ENCODE measurements at regions not wholly inside any gene's neighbourhood (a gene's known extent, or its start where the extent isn't known, plus 50 kb on each side); places are given as distances from the start of the nearest gene placed in this dataset.

DNA sequence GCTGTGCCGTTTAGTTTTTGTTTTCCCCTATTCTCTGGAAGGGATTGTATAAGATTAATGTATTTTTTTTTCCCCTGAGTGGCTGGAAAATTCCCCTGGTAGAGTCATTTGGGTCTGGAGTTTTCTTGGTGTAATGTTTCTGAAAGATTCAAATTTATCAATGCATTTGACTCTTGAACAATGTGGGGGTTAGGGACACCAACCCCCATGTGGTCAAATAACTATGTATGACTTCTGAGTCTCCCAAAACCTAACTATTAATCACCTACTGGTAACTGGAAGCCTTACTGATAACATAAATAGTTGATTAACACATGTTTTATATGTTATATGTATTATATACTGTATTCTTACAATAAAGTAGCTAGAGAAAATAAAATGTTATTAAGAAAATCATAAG lies 220.1 kb upstream of the PDE3A start:
- no peaks in the 10 kb centered on the region for H3K9me2 ChIP-seq (ENCODE audit: insufficient read depth)
- 0 out of 2 replicates have a peak, but pooled peaks cover 2% of the 10 kb centered on the region for H3K27me3 ChIP-seq (ENCODE audit: insufficient read depth, low read length)
- no peaks in the 10 kb centered on the region for H3K9me3 ChIP-seq (ENCODE audit: control insufficient read depth in 1 of 2, insufficient read depth in 1 of 2, low read depth in 1 of 2, low read length in 2 of 2)
- H3K36me3 ChIP-seq (ENCODE audit: control insufficient read depth in 1 of 2, insufficient read depth in 2 of 2, low read length in 2 of 2) = no peaks in the 10 kb centered on the region
- no peak for DNase-seq (ENCODE audit: low read depth, low spot score)
- H3K4me1 ChIP-seq (ENCODE audit: control insufficient read depth in 1 of 2, insufficient read depth in 2 of 2, low read length in 2 of 2) = no peaks in the 10 kb centered on the region
- no peak overlapping the region for H3K27ac ChIP-seq (ENCODE audit: low read depth, low read length)
- no peak for TF ChIP-seq EZH2 (IDR thresholded peaks at IDR 0.05)
- TF ChIP-seq, protein P1, sequence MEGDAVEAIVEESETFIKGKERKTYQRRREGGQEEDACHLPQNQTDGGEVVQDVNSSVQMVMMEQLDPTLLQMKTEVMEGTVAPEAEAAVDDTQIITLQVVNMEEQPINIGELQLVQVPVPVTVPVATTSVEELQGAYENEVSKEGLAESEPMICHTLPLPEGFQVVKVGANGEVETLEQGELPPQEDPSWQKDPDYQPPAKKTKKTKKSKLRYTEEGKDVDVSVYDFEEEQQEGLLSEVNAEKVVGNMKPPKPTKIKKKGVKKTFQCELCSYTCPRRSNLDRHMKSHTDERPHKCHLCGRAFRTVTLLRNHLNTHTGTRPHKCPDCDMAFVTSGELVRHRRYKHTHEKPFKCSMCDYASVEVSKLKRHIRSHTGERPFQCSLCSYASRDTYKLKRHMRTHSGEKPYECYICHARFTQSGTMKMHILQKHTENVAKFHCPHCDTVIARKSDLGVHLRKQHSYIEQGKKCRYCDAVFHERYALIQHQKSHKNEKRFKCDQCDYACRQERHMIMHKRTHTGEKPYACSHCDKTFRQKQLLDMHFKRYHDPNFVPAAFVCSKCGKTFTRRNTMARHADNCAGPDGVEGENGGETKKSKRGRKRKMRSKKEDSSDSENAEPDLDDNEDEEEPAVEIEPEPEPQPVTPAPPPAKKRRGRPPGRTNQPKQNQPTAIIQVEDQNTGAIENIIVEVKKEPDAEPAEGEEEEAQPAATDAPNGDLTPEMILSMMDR (IDR thresholded peaks at IDR 0.05 in 2 of 3, conservative IDR thresholded peaks at IDR 0.05 in 1 of 3; ENCODE audit: borderline replicate concordance in 1 of 3, insufficient read depth in 1 of 3, low read depth in 2 of 3, low read length in 2 of 3) = no peak
- TF ChIP-seq, protein P2, sequence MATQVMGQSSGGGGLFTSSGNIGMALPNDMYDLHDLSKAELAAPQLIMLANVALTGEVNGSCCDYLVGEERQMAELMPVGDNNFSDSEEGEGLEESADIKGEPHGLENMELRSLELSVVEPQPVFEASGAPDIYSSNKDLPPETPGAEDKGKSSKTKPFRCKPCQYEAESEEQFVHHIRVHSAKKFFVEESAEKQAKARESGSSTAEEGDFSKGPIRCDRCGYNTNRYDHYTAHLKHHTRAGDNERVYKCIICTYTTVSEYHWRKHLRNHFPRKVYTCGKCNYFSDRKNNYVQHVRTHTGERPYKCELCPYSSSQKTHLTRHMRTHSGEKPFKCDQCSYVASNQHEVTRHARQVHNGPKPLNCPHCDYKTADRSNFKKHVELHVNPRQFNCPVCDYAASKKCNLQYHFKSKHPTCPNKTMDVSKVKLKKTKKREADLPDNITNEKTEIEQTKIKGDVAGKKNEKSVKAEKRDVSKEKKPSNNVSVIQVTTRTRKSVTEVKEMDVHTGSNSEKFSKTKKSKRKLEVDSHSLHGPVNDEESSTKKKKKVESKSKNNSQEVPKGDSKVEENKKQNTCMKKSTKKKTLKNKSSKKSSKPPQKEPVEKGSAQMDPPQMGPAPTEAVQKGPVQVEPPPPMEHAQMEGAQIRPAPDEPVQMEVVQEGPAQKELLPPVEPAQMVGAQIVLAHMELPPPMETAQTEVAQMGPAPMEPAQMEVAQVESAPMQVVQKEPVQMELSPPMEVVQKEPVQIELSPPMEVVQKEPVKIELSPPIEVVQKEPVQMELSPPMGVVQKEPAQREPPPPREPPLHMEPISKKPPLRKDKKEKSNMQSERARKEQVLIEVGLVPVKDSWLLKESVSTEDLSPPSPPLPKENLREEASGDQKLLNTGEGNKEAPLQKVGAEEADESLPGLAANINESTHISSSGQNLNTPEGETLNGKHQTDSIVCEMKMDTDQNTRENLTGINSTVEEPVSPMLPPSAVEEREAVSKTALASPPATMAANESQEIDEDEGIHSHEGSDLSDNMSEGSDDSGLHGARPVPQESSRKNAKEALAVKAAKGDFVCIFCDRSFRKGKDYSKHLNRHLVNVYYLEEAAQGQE (IDR thresholded peaks at IDR 0.05; ENCODE audit: low read depth) = no peak
- no peak for TF ChIP-seq CBX3 (IDR thresholded peaks at IDR 0.05; ENCODE audit: low read depth)
- no peak for TF ChIP-seq TCF7L2 (IDR thresholded peaks at IDR 0.05; ENCODE audit: borderline replicate concordance, extremely low read depth, insufficient read depth, insufficient read length)
- TF ChIP-seq SP1 (IDR thresholded peaks at IDR 0.05; ENCODE audit: low read depth) = no peak
- TF ChIP-seq POLR2A (IDR thresholded peaks at IDR 0.05; ENCODE audit: borderline replicate concordance, extremely low read depth, insufficient read depth, insufficient read length) = no peak
- TF ChIP-seq SIN3A (IDR thresholded peaks at IDR 0.05; ENCODE audit: low read depth) = no peak
- TF ChIP-seq, protein P3, sequence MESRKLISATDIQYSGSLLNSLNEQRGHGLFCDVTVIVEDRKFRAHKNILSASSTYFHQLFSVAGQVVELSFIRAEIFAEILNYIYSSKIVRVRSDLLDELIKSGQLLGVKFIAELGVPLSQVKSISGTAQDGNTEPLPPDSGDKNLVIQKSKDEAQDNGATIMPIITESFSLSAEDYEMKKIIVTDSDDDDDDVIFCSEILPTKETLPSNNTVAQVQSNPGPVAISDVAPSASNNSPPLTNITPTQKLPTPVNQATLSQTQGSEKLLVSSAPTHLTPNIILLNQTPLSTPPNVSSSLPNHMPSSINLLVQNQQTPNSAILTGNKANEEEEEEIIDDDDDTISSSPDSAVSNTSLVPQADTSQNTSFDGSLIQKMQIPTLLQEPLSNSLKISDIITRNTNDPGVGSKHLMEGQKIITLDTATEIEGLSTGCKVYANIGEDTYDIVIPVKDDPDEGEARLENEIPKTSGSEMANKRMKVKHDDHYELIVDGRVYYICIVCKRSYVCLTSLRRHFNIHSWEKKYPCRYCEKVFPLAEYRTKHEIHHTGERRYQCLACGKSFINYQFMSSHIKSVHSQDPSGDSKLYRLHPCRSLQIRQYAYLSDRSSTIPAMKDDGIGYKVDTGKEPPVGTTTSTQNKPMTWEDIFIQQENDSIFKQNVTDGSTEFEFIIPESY (IDR thresholded peaks at IDR 0.05; ENCODE audit: extremely low read depth, insufficient replicate concordance, low read length) = no peak
- TF ChIP-seq ZNF274 (IDR thresholded peaks at IDR 0.05; ENCODE audit: low read depth, low read length) = no peak
- no peak for TF ChIP-seq JUND (IDR thresholded peaks at IDR 0.05)
- H3K79me2 ChIP-seq (ENCODE audit: insufficient read depth, low read length) = no peaks in the 10 kb centered on the region
- POLR2A ChIA-PET = no interaction called here
- no peak overlapping the region for H3K4me2 ChIP-seq (ENCODE audit: low read length)
- H2AFZ ChIP-seq (ENCODE audit: low read depth, low read length, poor library complexity, severe bottlenecking) = no peak overlapping the region
- RAD21 ChIA-PET (ENCODE audit: low non-redundant PET in 1 of 2, low total read pairs in 2 of 2, uncharacterized antibody in 2 of 2, unreplicated experiment in 2 of 2) = no interaction called here
- no peak overlapping the region for H3K9ac ChIP-seq (ENCODE audit: low read length)
- H4K20me1 ChIP-seq (ENCODE audit: insufficient read depth) = no peaks in the 10 kb centered on the region
- no peak overlapping the region for H3K4me3 ChIP-seq (replicated peaks in 1 of 2; ENCODE audit: low read depth in 1 of 2, low read length in 2 of 2)
- CTCF ChIA-PET = no interaction called here
- ATAC-seq = no peak
- no TSS peak for BruUV-seq (replicated peaks)
- intact Hi-C loops (cut with micrococcal nuclease) = no loop called here
